ENCODE measurements at regions not wholly inside any gene's neighbourhood (a gene's known extent, or its start where the extent isn't known, plus 50 kb on each side); places are given as distances from the start of the nearest gene placed in this dataset.

GRCh38 chr5:84881737-84882136 lies 497.1 kb upstream of the EDIL3 start:
- TF ChIP-seq, protein P1, sequence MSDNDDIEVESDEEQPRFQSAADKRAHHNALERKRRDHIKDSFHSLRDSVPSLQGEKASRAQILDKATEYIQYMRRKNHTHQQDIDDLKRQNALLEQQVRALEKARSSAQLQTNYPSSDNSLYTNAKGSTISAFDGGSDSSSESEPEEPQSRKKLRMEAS (IDR thresholded peaks at IDR 0.05): no peak
- TF ChIP-seq ATF3 (IDR thresholded peaks at IDR 0.05; ENCODE audit: insufficient read depth, low read depth, low read length) (no peak), CTCF (IDR thresholded peaks at IDR 0.05; ENCODE audit: control extremely low read depth in 1 of 3, insufficient read depth in 1 of 3, low read depth in 1 of 3, low read length in 3 of 3) (no peak), EP300 (IDR thresholded peaks at IDR 0.05; ENCODE audit: borderline replicate concordance in 1 of 2, low read depth in 2 of 2, low read length in 2 of 2) (no peak), EZH2 (IDR thresholded peaks at IDR 0.05; ENCODE audit: low read depth, low read length, severe bottlenecking) (no peak), RXRA (IDR thresholded peaks at IDR 0.05; ENCODE audit: insufficient read depth, low read depth, low read length) (no peak), NRF1 (IDR thresholded peaks at IDR 0.05; ENCODE audit: low read depth, low read length) (no peak), POLR2AphosphoS5 (IDR thresholded peaks at IDR 0.05; ENCODE audit: low read depth, low read length) (no peak), GABPA (IDR thresholded peaks at IDR 0.05; ENCODE audit: borderline replicate concordance, insufficient read depth, low read length) (no peak), TAF1 (IDR thresholded peaks at IDR 0.05; ENCODE audit: low read depth, low read length) (no peak), FOSL1 (IDR thresholded peaks at IDR 0.05; ENCODE audit: insufficient read depth, low read depth, low read length) (no peak), EGR1 (IDR thresholded peaks at IDR 0.05; ENCODE audit: borderline replicate concordance, low read depth, low read length) (no peak), JUND (IDR thresholded peaks at IDR 0.05; ENCODE audit: low read length) (no peak), BACH1 (IDR thresholded peaks at IDR 0.05; ENCODE audit: low read length) (no peak)

Measured in H1 (cell line).